BJ (cell line): ENCODE measurements at regions not wholly inside any gene's neighbourhood (a gene's known extent, or its start where the extent isn't known, plus 50 kb on each side); places are given as distances from the start of the nearest gene placed in this dataset.

Experiments
- CTCF ChIA-PET: fragments of 350-600 bp; formaldehyde crosslinking; extraction: SDS; loops from one replicate; lab custom pipeline; 2021; ENCODE audit warnings: antibody characterized with exemption, inconsistent platforms; lab: Yijun Ruan, JAX
- POLR2A ChIA-PET: fragments of 300-600 bp; sonication (Branson Sonifier 250); formaldehyde crosslinking; extraction: SDS; loops from one replicate; lab custom pipeline; 2021; ENCODE audit warnings: antibody characterized with exemption; lab: Charles Lee
- DNase-seq: peaks from one replicate; pipeline ENCODE4 v3.0.0-alpha.2; 2011; ENCODE audit warnings: low read depth
- H3K27me3 ChIP-seq: 2 replicates; pipeline ENCODE4 v1.6.0; 2011; ENCODE audit warnings: low read length; ENCODE audit not compliant: control insufficient read depth, insufficient read depth
- H3K36me3 ChIP-seq: 2 replicates; pipeline ENCODE4 v1.5.1; 2011; ENCODE audit warnings: low read length; ENCODE audit not compliant: control insufficient read depth, insufficient read depth
- H3K4me3 ChIP-seq: 2 replicates; pipeline ENCODE4 v1.5.1; 2011; ENCODE audit warnings: low read depth, mild to moderate bottlenecking, control low read depth, low read length
- CTCF ChIP-seq: IDR thresholded peaks from 2 replicates; pipeline ENCODE4 v1.5.1; 2011; ENCODE audit warnings: low read depth, mild to moderate bottlenecking, control low read depth, inconsistent platforms, low read length, moderate library complexity; ENCODE audit not compliant: insufficient read depth

DNA sequence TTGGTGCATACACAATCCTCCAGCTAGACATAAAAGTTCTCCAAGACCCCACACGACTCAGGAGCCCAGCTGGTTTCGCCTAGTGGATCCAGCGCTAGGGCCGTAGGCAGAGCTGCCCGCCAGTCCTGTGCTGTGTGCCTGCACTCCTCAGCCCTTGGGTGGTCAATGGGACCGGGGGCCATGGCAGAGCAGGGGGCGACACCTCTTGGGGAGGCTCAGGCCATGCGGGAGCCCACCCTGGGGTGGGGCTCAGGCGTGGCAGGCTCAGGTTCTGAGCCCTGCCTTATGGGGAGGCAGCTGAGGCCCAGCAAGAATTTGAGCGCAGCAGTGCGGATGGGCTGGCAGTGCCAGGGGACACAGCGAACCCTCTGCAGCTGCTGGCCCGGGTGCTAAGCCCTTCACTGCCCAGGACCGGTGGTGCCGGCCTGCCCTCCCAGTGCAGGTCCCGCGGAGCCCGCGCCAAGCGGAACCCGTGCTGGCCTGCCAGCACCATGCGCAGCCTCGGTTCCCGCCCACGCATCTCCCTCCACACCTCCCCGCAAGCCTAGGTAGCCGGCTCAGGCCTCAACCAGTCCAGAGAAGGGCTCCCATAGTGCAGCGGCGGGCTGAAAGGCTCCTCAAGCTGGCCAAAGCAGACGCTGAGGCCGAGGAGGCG, 1566.6 kb upstream of the SLC39A10 start:
- ChIA-PET POLR2A (no interaction called here), CTCF (no interaction called here)
- no peaks in the 10 kb centered on the region for H3K36me3 ChIP-seq
- H3K4me3 ChIP-seq = no peak overlapping the region
- no peaks in the 10 kb centered on the region for H3K27me3 ChIP-seq
- no peak for TF ChIP-seq CTCF
- DNase-seq = no peak

- no peak for TF ChIP-seq CTCF
- Histone ChIP-seq H3K4me3 (no peak overlapping the region), H3K27me3 (no peaks in the 10 kb centered on the region), H3K36me3 (no peaks in the 10 kb centered on the region)
- no peak for DNase-seq
- POLR2A ChIA-PET = no interaction called here
- CTCF ChIA-PET = no interaction called here
Measured at GRCh38 chr2:194087089-194087958, 1569.7 kb upstream of the SLC39A10 start.

DNA sequence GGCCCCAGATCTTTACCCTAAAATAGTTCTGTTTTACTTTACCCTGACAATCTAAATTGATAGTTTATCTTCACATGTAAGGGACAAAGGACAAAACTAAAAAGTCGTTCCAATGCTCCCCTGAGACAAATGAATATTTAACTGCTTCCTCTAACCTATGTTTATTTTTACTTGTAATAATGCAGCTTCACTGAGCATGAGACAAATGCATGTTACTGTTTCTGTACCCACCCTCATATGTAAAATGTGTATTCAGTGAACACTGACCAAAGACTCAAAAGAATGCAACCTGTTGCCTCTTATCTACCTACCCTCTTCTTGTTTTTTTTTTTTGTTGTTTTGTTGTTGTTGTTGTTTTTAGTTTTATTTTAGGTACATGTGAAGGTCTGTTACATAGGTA, 1570.9 kb upstream of the SLC39A10 start:
- Histone ChIP-seq H3K36me3 (no peaks in the 10 kb centered on the region), H3K4me3 (no peak overlapping the region), H3K27me3 (no peaks in the 10 kb centered on the region)
- TF ChIP-seq CTCF = no peak
- ChIA-PET POLR2A (no interaction called here), CTCF (no interaction called here)
- DNase-seq = no peak

GRCh38 chr2:194079989-194080388, 1577.0 kb upstream of the SLC39A10 start:
- CTCF ChIA-PET = no interaction called here
- no peak for TF ChIP-seq CTCF

DNA sequence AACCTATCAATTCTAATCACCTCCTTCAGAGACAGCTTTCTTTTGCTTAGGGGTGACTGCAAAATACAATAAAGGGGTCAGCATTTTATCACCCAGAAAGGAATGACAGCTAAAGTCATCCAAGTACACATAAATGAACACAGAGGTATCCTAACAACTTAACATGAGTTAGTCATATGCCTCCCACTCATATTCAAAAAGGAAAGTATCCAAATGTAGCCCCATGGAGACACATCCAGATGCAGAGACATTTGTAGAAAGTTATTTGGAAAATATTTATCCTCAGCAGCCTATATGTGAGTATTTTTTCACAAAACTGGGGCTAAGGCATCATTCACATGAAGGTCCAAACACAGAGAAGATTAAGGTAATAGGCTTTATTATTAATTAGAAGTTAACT, 1579.7 kb upstream of the SLC39A10 start:
- ChIA-PET POLR2A (no interaction called here), CTCF (interaction anchor here (0.6 kb wide), 1 partner anchor 50 kb away, joined by 3 read pairs; no protein-coding TSS in a partner anchor)
- H3K4me3 ChIP-seq = no peak overlapping the region
- no peak for DNase-seq
- no peaks in the 10 kb centered on the region for H3K36me3 ChIP-seq
- H3K27me3 ChIP-seq = no peaks in the 10 kb centered on the region
- no peak for TF ChIP-seq CTCF

More at GRCh38 chr2:194079989-194080388, 1577.0 kb upstream of the SLC39A10 start:
- no peak overlapping the region for H3K4me3 ChIP-seq
- POLR2A ChIA-PET = no interaction called here
- H3K27me3 ChIP-seq = no peaks in the 10 kb centered on the region
- no peaks in the 10 kb centered on the region for H3K36me3 ChIP-seq
- no peak for DNase-seq
